HG03520 (cell line): ENCODE measurements at regions not wholly inside any gene's neighbourhood (a gene's known extent, or its start where the extent isn't known, plus 50 kb on each side); places are given as distances from the start of the nearest gene placed in this dataset.

Experiments used
- ATAC-seq: cut with Tn5 transposase; IDR thresholded peaks from one replicate; pipeline ENCODE4 v1.9.1; 2021; ENCODE audit warnings: mild to moderate bottlenecking, moderate library complexity; ENCODE audit not compliant: unreplicated experiment

- ATAC-seq: no peak
Observed at GRCh38 chr2:9137379-9138150, 69.0 kb upstream of the ASAP2 start.

GRCh38 chr2:9135822-9136558, 70.6 kb upstream of the ASAP2 start:
- ATAC-seq: no peak

GRCh38 chr2:9127316-9127715, 79.3 kb upstream of the ASAP2 start:
- no peak for ATAC-seq

GRCh38 chr2:9126540-9126939, 80.1 kb upstream of the ASAP2 start:
- no peak for ATAC-seq

GRCh38 chr2:9124231-9124741, 82.3 kb upstream of the ASAP2 start:
- ATAC-seq: no peak

- no peak for ATAC-seq
Observed at GRCh38 chr2:9123069-9123468, 83.5 kb upstream of the ASAP2 start.

- ATAC-seq: no peak
Observed at GRCh38 chr2:9122367-9122766, 84.2 kb upstream of the ASAP2 start.

GRCh38 chr2:9118383-9118960, 88.1 kb upstream of the ASAP2 start:
- ATAC-seq: no peak

- no peak for ATAC-seq
Observed at GRCh38 chr2:9115229-9115628, 91.4 kb upstream of the ASAP2 start.

- ATAC-seq: no peak
Observed at GRCh38 chr2:9114458-9114857, 92.2 kb upstream of the ASAP2 start.

GRCh38 chr2:9113916-9114315, 92.7 kb upstream of the ASAP2 start:
- no peak for ATAC-seq

- ATAC-seq: no peak
Observed at GRCh38 chr2:9113262-9113661, 93.3 kb upstream of the ASAP2 start.

- ATAC-seq: no peak
Observed at GRCh38 chr2:9112079-9112721, 94.4 kb upstream of the ASAP2 start.

- no peak for ATAC-seq
Observed at GRCh38 chr2:9110893-9111569, 95.6 kb upstream of the ASAP2 start.

GRCh38 chr2:9110346-9110884, 96.2 kb upstream of the ASAP2 start:
- ATAC-seq: no peak

GRCh38 chr2:9109871-9110270, 96.7 kb upstream of the ASAP2 start:
- no peak for ATAC-seq

- ATAC-seq: no peak
Observed at GRCh38 chr2:9108210-9108967, 98.2 kb upstream of the ASAP2 start.

- no peak for ATAC-seq
Observed at GRCh38 chr2:9107168-9108025, 99.2 kb upstream of the ASAP2 start.
